ENCODE measurements at regions not wholly inside any gene's neighbourhood (a gene's known extent, or its start where the extent isn't known, plus 50 kb on each side); places are given as distances from the start of the nearest gene placed in this dataset.

GRCh38 chr4:41859087-41859486, 76.1 kb upstream of the TMEM33 start:
- no peak for DNase-seq

GRCh38 chr4:41857226-41857641, 78.0 kb upstream of the TMEM33 start:
- DNase-seq = peak; percentile 6

- no peak for DNase-seq
Measured at GRCh38 chr4:41856797-41857196, 78.4 kb upstream of the TMEM33 start.

GRCh38 chr4:41853973-41854372, 81.3 kb upstream of the TMEM33 start:
- DNase-seq = no peak

- DNase-seq = no peak
Measured at GRCh38 chr4:41852229-41852628, 83.0 kb upstream of the TMEM33 start.

- no peak for DNase-seq
Measured at GRCh38 chr4:41851621-41852020, 83.6 kb upstream of the TMEM33 start.

- no peak for DNase-seq
Measured at GRCh38 chr4:41844327-41844726, 90.9 kb upstream of the TMEM33 start.

- no peak for DNase-seq
Measured at GRCh38 chr4:41839916-41840854, 91.7 kb upstream of the PHOX2B start.

- no peak for DNase-seq
Measured at GRCh38 chr4:41838590-41838989, 90.1 kb upstream of the PHOX2B start.

GRCh38 chr4:41835321-41835995, 86.9 kb upstream of the PHOX2B start:
- no peak for DNase-seq

- no peak for DNase-seq
Measured at GRCh38 chr4:41832961-41833360, 84.4 kb upstream of the PHOX2B start.

- DNase-seq = no peak
Measured at GRCh38 chr4:41822325-41822724, 73.8 kb upstream of the PHOX2B start.

- DNase-seq = no peak
Measured at GRCh38 chr4:41820473-41820872, 71.9 kb upstream of the PHOX2B start.

GRCh38 chr4:41819621-41820020, 71.1 kb upstream of the PHOX2B start:
- no peak for DNase-seq

GRCh38 chr4:41815473-41815872, 66.9 kb upstream of the PHOX2B start:
- DNase-seq = no peak

- DNase-seq = no peak
Measured at GRCh38 chr4:41814565-41814964, 66.0 kb upstream of the PHOX2B start.

GRCh38 chr4:41806807-41807206, 58.3 kb upstream of the PHOX2B start:
- no peak for DNase-seq

GRCh38 chr4:41802590-41802989, 54.1 kb upstream of the PHOX2B start:
- DNase-seq = no peak

GRCh38 chr4:41799126-41799525, 50.6 kb upstream of the PHOX2B start:
- no peak for DNase-seq

Data from COR-L47 (cell line).